Muscle layer of duodenum (tissue), 2 donors: ENCODE measurements at regions not wholly inside any gene's neighbourhood (a gene's known extent, or its start where the extent isn't known, plus 50 kb on each side); places are given as distances from the start of the nearest gene placed in this dataset.

Experiments used
- H3K27ac ChIP-seq: one replicate; pipeline ENCODE4 v1.7.0; 2013; ENCODE audit warnings: mild to moderate bottlenecking, low read length
- H3K27me3 ChIP-seq: one replicate; pipeline ENCODE4 v1.7.0; 2013; ENCODE audit warnings: low read depth, mild to moderate bottlenecking, control low read depth, low read length
- H3K36me3 ChIP-seq, 2 donors: one replicate each; pipeline ENCODE4 v1.7.0; 2013; ENCODE audit warnings: low read length in 2 of 2, control low read depth in 1 of 2, mild to moderate bottlenecking in 1 of 2; ENCODE audit not compliant: insufficient read depth in 2 of 2, control insufficient read depth in 1 of 2
- H3K4me1 ChIP-seq, 2 donors: one replicate each; pipeline ENCODE4 v1.7.0; 2013; ENCODE audit warnings: low read length in 2 of 2, mild to moderate bottlenecking in 2 of 2, control low read depth in 1 of 2, moderate library complexity in 1 of 2; ENCODE audit not compliant: insufficient read depth in 2 of 2, control insufficient read depth in 1 of 2
- H3K4me3 ChIP-seq, 2 donors: one replicate each; pipeline ENCODE4 v1.7.0; 2013; ENCODE audit warnings: low read length in 2 of 2, low read depth in 1 of 2, mild to moderate bottlenecking in 1 of 2
- H3K9me3 ChIP-seq, 2 donors: one replicate each; pipeline ENCODE4 v1.7.0; 2013; ENCODE audit warnings: low read length in 2 of 2, control low read depth in 1 of 2, mild to moderate bottlenecking in 1 of 2; ENCODE audit not compliant: control insufficient read depth in 1 of 2
- donor health status: healthy.

DNA sequence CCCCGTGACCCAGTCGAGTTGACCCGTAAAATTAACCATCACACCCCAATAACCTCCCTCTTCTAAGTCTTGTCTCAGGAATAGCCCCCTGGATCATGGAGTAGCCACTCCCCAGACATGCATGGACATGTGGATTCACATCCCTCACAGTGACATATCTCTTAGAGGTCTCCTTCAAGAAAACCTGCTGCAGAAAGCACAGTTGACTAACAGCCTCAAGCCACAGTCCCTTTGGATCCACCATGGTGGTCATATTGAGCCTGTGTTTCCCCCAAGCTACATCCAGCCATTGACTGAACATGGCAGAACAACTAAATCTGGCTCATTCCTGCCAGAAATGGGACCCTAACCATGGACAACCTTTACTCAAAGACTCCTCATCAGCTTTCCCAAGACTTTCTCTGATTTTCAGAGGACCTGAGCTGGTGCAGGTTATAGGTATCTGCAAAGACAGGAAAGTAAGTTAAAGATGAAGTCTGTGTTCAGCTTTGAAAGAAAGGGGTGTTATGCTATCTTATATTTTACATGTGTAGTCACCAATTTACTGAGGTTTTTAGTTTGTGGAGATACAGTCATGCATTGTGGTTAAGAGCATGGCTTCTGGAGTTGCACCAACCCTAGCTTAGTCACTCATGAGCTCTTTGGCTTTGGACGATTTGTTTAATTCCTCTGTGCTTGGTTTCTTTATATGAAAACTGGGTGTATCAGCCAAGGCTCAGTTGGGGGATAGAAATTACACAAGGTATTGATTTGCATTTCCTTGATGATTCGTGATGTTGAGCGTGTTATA is 219.1 kb downstream of the MYLK4 start:
- Histone ChIP-seq H3K27ac (no peak overlapping the region), H3K4me3 (no peak overlapping the region), H3K4me1 (no peaks in the 10 kb centered on the region), H3K27me3 (no peaks in the 10 kb centered on the region), H3K36me3 (no peaks in the 10 kb centered on the region), H3K9me3 (peaks cover 0 to 6% of the 10 kb centered on the region in 2 donors)

DNA sequence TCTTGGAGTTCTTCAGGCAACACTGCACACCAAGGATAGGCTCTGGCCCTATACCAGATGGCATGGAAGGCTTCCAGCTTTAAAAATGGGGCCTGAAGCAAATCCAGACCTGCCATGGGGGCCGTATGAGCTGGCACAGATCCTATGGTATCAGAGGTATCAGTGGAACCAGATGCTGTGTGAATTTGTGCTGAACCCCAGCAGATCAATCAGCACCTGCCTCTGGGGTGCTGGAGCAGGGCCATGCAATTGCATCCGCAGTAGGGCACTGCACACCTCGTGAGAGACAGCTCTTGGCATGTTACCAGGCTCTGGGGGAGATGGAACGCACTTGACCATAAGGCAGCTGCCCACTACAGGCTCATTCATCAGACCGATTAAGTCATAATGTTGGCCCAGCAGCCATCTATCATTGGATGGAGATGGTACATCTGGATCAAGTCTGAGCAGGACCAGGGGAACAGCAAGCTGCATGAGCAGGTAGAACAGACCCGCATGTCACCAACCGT is 221.5 kb downstream of the MYLK4 start:
- no peak overlapping the region for H3K27ac ChIP-seq
- H3K4me1 ChIP-seq, result no peaks in the 10 kb centered on the region
- peaks cover 0 to 8% of the 10 kb centered on the region in 2 donors for H3K9me3 ChIP-seq
- H3K27me3 ChIP-seq, result no peaks in the 10 kb centered on the region
- no peaks in the 10 kb centered on the region for H3K36me3 ChIP-seq
- H3K4me3 ChIP-seq, result no peak overlapping the region

DNA sequence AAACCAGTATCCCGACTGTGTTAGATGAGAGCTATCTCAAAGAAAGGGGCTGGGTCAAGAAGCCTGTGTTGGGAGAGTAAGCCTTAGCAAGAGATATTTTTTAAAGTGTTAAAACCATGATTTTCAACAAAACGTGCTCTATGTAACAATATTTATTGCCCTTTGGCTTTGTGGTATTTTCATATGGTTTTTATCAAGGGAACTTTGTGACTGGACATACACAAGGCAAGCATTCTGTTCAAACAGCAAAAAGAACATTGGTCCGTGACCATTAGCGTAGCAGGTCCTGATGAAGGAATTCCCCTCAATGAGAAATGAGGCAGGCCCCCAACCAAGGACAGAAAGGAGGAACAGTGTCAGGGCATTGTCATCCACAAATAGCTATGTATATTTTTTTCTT is 222.6 kb downstream of the MYLK4 start:
- Histone ChIP-seq H3K4me3 (no peak overlapping the region), H3K9me3 (peaks cover 0 to 10% of the 10 kb centered on the region in 2 donors), H3K4me1 (no peaks in the 10 kb centered on the region), H3K27ac (no peak overlapping the region), H3K27me3 (no peaks in the 10 kb centered on the region), H3K36me3 (no peaks in the 10 kb centered on the region)

DNA sequence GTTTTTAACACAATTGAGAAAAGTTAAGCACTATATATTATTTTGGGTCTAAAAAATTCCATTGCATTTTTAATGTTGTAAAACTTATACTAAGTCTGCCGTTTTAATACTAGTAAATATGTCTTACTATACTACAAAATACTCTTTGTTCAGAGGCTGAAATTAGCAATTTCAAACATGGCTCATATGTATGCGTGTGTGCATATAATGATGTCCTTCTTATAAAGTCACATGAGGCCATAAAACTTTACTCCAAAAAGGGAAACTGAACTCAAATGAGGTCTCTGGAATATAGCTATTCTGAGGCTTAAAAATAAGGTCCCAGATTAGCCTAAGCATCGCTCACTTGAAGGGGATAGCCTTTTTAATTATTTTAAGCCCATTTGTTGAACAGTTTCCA is 224.0 kb downstream of the MYLK4 start:
- Histone ChIP-seq H3K9me3 (peaks cover 0 to 4% of the 10 kb centered on the region in 2 donors), H3K36me3 (no peaks in the 10 kb centered on the region), H3K27ac (no peak overlapping the region), H3K27me3 (no peaks in the 10 kb centered on the region), H3K4me1 (no peaks in the 10 kb centered on the region), H3K4me3 (no peak overlapping the region)

DNA sequence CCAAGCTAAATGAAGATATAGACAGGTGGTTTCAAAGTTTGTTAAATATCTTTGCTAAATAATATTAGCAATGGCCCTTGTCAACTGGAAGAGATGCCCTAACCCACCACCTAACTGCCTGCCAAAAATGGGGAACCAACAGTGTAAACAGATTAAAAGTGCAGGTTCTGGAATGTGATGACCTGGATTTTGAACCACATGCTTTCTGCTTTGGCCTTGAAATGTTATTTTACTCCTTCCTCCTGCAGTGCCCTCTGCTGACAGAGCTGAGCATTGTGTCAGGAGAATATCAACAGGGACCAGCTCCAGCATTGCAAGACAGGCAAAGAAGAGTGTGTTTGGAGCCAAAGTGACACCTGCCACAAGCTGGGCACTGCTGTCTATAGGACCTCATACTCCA is 226.6 kb downstream of the MYLK4 start:
- Histone ChIP-seq H3K9me3 (peaks cover 9 to 11% of the 10 kb centered on the region in 2 donors), H3K4me1 (no peaks in the 10 kb centered on the region), H3K27ac (no peak overlapping the region), H3K27me3 (no peaks in the 10 kb centered on the region), H3K4me3 (no peak overlapping the region), H3K36me3 (no peaks in the 10 kb centered on the region)

DNA sequence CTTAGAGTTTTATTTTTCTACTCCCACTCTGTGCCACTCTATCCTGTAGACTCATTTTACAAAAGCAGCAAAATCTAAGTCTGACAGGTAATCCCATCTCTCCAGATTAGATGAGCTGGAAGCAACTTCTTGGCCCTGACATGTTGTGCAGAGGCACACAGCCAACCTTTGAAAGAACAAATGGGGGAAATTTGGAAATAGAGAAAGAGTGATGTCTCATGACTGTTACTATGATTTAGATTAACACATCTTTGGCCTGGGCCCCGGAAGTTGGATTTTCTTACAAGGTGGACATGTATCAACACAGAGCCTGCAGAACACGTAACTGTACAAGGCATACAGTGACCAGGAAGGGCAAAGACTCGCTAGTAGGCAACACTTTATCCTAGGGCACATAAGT is 227.7 kb downstream of the MYLK4 start:
- no peaks in the 10 kb centered on the region for H3K27me3 ChIP-seq
- H3K36me3 ChIP-seq, result no peaks in the 10 kb centered on the region
- no peaks in the 10 kb centered on the region for H3K4me1 ChIP-seq
- no peak overlapping the region for H3K4me3 ChIP-seq
- H3K9me3 ChIP-seq, result peaks cover 9 to 14% of the 10 kb centered on the region in 2 donors
- H3K27ac ChIP-seq, result no peak overlapping the region

DNA sequence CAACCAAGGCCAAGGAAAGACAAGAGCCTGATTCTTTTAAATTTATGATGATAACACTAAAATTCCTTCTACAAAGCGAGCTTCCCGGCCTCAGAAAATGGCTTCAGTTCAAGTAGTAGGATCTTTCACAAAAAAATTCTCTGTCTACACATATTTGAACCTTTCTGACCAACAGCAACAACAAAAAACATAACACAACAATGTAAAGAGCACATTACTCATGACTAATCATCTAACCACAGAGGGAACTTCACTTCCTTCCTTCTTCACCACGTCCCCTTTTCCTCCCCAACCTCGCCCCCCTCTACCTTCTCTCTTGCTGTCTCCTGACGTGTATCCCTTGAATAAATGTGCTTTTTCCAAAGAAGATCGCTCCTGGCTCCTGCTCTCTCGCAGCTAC is 228.2 kb downstream of the MYLK4 start:
- Histone ChIP-seq H3K9me3 (peaks cover 9 to 14% of the 10 kb centered on the region in 2 donors), H3K4me1 (no peaks in the 10 kb centered on the region), H3K27me3 (no peaks in the 10 kb centered on the region), H3K4me3 (no peak overlapping the region), H3K36me3 (no peaks in the 10 kb centered on the region), H3K27ac (no peak overlapping the region)

DNA sequence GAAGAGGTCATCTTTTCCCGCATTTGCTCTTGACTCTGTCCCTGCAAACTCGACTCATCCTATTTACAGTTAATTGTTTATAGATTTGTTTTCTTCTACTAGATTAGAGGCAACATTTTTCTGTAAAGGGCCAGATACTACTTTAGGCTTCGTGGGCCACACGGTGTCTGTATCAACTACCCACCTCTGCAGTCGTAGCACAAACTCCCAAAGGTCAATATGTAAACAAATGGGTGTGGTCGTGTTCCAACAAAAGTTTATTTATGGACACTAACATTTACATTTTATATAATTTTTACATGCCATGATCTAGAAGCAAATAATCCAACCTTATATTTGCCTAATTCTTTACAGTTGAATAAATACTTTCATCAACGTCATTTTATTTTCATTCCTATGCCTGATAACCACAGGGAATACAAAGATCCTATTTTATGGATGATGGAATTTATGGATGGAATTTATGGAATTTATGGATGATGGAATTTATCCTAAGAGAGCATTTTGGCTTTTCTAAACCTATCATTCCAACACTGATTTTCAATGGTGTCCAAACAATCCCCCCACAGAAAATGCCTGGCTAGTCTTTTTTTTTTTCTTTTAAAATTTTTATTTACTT is 232.8 kb downstream of the MYLK4 start:
- no peaks in the 10 kb centered on the region for H3K4me1 ChIP-seq
- H3K27me3 ChIP-seq, result no peaks in the 10 kb centered on the region
- H3K27ac ChIP-seq, result no peak overlapping the region
- no peak overlapping the region for H3K4me3 ChIP-seq
- H3K36me3 ChIP-seq, result no peaks in the 10 kb centered on the region
- H3K9me3 ChIP-seq, result peaks cover 9 to 10% of the 10 kb centered on the region in 2 donors

DNA sequence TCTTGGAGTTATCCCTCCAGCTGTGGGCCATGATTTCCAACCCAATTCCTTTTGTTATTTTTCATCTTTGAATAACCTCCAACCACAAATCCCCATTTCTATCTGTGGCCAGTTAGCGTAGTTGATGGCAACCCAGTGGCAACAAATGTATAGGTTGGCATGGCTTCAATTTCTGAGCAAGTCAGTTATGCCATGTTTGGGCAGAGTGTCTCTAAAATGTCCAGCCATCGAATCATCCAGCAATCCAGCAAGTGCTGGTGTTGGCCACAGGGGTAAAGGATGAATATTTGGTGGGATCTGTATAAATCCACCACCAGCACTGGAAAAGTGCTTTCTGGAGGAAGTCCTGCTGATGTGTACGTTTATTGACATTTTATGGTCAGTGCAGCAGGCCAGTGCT is 233.3 kb downstream of the MYLK4 start:
- Histone ChIP-seq H3K27ac (no peak overlapping the region), H3K27me3 (no peaks in the 10 kb centered on the region), H3K36me3 (no peaks in the 10 kb centered on the region), H3K4me3 (no peak overlapping the region), H3K9me3 (peaks cover 9 to 10% of the 10 kb centered on the region in 2 donors), H3K4me1 (no peaks in the 10 kb centered on the region)

DNA sequence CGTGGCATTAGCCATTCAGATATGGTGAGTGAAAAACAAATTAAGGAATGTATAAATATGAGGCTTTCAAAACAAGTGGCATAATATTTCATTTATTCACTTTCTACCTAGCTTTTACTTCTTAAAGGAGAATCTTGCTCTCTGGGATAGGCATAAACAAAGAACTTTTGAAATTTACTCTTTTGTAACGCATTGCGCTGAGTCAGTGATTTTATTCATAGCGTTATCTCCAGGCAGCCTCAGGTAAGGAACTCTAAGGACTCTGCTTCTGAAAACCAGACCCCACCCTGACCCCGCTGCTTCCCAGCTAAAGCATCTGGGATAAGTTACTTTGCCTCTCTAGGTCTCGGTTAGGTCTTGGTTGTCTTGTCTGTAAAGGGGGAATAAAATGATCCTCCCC is 234.7 kb downstream of the MYLK4 start:
- Histone ChIP-seq H3K9me3 (peaks cover 9 to 10% of the 10 kb centered on the region in 2 donors), H3K4me1 (no peaks in the 10 kb centered on the region), H3K36me3 (no peaks in the 10 kb centered on the region), H3K27ac (no peak overlapping the region), H3K4me3 (no peak overlapping the region), H3K27me3 (no peaks in the 10 kb centered on the region)

DNA sequence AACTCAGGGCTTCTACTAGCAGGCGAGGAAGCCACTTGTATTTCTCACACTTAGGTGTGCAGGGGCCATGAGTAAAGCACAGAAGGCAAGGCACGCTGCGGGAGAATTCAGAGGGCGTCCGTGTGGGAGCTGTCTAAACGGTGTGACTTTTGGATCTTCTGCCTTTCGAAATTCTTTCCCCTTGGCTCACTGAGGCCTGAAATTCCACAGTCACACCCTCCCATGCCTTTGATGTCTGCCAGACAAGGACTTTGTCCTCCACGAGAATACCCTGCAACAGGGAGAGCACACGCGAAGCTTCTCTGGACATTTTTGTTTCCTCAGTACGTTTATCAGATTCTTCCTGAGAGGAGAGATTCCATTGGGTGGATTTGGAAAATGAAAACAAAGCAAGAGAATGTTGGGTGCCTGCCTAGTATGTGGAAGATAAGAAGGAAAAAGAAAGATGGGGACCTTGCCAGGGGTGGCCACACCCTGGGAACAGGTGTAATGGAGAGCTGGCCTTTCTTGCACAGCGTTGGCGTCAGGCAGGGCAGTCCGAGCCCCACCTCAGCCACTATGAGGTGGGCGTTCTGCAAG is 235.7 kb downstream of the MYLK4 start:
- H3K4me3 ChIP-seq, result no peak overlapping the region
- no peaks in the 10 kb centered on the region for H3K36me3 ChIP-seq
- no peak overlapping the region for H3K27ac ChIP-seq
- H3K4me1 ChIP-seq, result no peaks in the 10 kb centered on the region
- no peaks in the 10 kb centered on the region for H3K27me3 ChIP-seq
- H3K9me3 ChIP-seq, result peaks cover 4 to 6% of the 10 kb centered on the region in 2 donors
